ENCODE measurements at regions not wholly inside any gene's neighbourhood (a gene's known extent, or its start where the extent isn't known, plus 50 kb on each side); places are given as distances from the start of the nearest gene placed in this dataset.
"Not testable (repeated sequence)": the region's sequence is repeated elsewhere in the genome, so short reads cannot be mapped to it uniquely, and the experiment has no call there.

DNA sequence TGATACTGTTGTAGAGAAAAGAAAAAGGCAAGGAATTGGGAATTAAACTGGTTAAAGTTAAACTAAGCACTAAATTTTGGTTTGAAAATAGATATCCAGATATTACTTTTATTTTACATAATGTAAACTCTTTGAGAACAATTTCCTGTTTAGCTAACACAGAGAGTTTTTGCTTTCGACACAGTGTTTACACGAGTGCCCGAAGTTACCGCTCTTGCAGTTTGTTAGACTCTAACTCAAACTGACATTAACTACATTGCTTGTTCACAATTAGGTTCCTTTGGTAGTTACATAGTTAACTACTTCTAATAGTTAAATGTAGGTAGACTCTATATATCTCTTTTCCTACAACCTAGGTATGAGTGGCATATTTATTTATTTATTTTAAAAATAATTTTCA is 117.1 kb upstream of the CHD1 start:
- Histone ChIP-seq H3K9me3 (no peaks in the 10 kb centered on the region), H3K27me3 (no peaks in the 10 kb centered on the region), H3K4me3 (no peak overlapping the region), H3K36me3 (no peaks in the 10 kb centered on the region), H3K4me1 (no peaks in the 10 kb centered on the region), H3K27ac (no peak overlapping the region)
- DNase-seq (ENCODE audit: low spot score in 2 of 2) = no peak
- TF ChIP-seq POLR2AphosphoS5 (IDR thresholded peaks at IDR 0.05) (no peak), POLR2A (IDR thresholded peaks at IDR 0.05) (no peak)
- TF ChIP-seq, protein P1, sequence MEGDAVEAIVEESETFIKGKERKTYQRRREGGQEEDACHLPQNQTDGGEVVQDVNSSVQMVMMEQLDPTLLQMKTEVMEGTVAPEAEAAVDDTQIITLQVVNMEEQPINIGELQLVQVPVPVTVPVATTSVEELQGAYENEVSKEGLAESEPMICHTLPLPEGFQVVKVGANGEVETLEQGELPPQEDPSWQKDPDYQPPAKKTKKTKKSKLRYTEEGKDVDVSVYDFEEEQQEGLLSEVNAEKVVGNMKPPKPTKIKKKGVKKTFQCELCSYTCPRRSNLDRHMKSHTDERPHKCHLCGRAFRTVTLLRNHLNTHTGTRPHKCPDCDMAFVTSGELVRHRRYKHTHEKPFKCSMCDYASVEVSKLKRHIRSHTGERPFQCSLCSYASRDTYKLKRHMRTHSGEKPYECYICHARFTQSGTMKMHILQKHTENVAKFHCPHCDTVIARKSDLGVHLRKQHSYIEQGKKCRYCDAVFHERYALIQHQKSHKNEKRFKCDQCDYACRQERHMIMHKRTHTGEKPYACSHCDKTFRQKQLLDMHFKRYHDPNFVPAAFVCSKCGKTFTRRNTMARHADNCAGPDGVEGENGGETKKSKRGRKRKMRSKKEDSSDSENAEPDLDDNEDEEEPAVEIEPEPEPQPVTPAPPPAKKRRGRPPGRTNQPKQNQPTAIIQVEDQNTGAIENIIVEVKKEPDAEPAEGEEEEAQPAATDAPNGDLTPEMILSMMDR (IDR thresholded peaks at IDR 0.05) = no peak
- intact Hi-C loops (cut with DNase I; ENCODE audit: low total_unique reads) = no loop called here

DNA sequence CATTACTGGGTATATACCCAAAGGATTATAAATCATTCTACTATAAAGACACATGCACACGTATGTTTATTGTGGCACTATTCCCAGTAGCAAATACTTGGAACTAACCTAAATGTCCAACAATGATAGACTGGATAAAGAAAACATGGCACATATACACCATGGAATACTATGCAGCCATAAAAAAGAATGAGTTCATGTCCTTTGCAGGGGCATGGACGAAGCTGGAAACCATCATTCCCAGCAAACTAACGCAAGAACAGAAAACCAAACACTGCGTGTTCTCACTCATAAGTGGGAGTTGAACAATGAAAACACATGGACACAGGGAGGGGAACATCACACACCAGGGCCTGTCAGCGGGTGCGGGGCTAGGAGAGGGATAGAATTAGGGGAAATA is 114.5 kb upstream of the CHD1 start:
- H3K27me3 ChIP-seq; H3K9me3 ChIP-seq; H3K4me1 ChIP-seq; H3K36me3 ChIP-seq; H3K4me3 ChIP-seq; DNase-seq (ENCODE audit: low spot score in 2 of 2); intact Hi-C loops (cut with DNase I; ENCODE audit: low total_unique reads); H3K27ac ChIP-seq: not testable (repeated sequence)

DNA sequence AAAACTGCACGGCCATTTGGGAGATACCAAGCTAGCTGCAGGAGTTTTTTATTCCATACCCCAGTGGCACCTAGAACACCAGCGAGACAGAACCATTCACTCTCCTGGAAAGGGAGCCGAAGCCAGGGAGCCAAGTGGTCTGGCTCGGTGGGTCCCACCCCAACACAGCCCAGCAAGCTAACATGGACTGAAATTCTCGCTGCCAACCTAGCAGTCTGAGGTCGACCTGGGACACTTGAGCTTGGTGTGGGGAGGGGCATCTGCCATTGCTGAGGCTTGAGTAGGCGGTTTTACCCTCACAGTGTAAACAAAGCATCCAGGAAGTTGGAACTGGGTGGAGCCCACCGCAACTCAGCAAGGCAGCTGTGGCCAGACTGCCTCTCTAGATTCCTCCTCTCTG is 108.9 kb upstream of the CHD1 start:
- Histone ChIP-seq H3K27me3 (no peaks in the 10 kb centered on the region), H3K27ac (no peak overlapping the region)
- intact Hi-C loops (cut with DNase I; ENCODE audit: low total_unique reads) = no loop called here

DNA sequence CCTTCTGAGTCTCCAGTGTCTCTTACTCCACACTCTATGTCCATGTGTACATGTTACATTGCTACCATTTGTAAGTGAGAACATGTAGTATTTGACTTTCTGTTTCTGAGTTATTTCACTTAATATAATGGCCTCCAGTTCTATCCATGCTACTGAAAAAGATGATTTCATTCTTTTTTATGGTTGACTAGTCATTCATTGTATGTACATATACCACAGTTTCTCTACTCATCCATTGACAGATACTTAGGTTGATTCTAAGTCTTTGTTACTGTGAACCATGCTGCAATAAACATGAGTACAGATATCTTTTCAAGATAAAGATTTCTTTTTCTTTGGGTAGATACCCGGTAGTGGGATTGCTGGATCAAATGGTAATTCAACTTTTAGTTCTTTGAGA is 107.1 kb upstream of the CHD1 start:
- intact Hi-C loops (cut with DNase I; ENCODE audit: low total_unique reads) = no loop called here
- TF ChIP-seq, protein P1 (IDR thresholded peaks at IDR 0.05) = no peak
- Histone ChIP-seq H3K4me1 (no peaks in the 10 kb centered on the region), H3K27me3 (no peaks in the 10 kb centered on the region), H3K27ac (no peak overlapping the region), H3K9me3 (no peaks in the 10 kb centered on the region), H3K36me3 (no peaks in the 10 kb centered on the region), H3K4me3 (no peak overlapping the region)
- DNase-seq (ENCODE audit: low spot score in 2 of 2) = no peak

More for the DNA sequence above, 108.9 kb upstream of the CHD1 start:
- Histone ChIP-seq H3K4me1 (no peaks in the 10 kb centered on the region), H3K4me3 (no peak overlapping the region), H3K36me3 (no peaks in the 10 kb centered on the region), H3K9me3 (no peaks in the 10 kb centered on the region)
- DNase-seq (ENCODE audit: low spot score in 2 of 2) = no peak
- TF ChIP-seq POLR2AphosphoS5 (IDR thresholded peaks at IDR 0.05) (no peak), POLR2A (IDR thresholded peaks at IDR 0.05) (no peak)
- TF ChIP-seq, protein P1 (IDR thresholded peaks at IDR 0.05) = no peak

DNA sequence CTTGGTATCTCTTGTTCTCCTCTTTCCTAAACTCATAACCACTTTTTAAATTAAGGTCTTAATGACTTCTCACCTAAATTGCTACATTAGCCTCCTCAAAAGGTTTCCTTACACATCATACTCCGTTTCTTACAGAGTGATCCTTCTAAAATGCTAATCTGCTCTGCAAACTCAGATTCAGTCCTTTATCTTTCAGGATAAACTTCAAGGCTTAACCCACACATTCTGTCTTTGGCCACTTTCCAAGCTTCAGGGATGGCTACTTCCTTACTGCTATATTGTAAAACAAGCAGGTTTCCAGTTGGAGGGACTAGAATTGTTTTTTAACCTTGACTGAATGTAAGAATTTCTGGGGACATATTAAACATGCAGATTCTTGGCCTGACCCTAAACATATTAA is 105.5 kb upstream of the CHD1 start:
- Histone ChIP-seq H3K4me1 (no peaks in the 10 kb centered on the region), H3K36me3 (no peaks in the 10 kb centered on the region), H3K27ac (no peak overlapping the region), H3K27me3 (no peaks in the 10 kb centered on the region), H3K9me3 (no peaks in the 10 kb centered on the region), H3K4me3 (no peak overlapping the region)
- no peak for DNase-seq (ENCODE audit: low spot score in 2 of 2)
- intact Hi-C loops (cut with DNase I; ENCODE audit: low total_unique reads) = no loop called here
- TF ChIP-seq, protein P1 (IDR thresholded peaks at IDR 0.05) = no peak
- no peak for TF ChIP-seq POLR2A (IDR thresholded peaks at IDR 0.05)
- TF ChIP-seq POLR2AphosphoS5 (IDR thresholded peaks at IDR 0.05) = no peak
